A673 (cell line): ENCODE measurements at regions not wholly inside any gene's neighbourhood (a gene's known extent, or its start where the extent isn't known, plus 50 kb on each side); places are given as distances from the start of the nearest gene placed in this dataset.

Experiments used
- BruUV-seq: library from RNA; stranded (reverse); fragments of 400-500 nt; replicated peaks from 2 replicates; lab custom pipeline; 2021; lab: Mats Ljungman, UMichigan
- CTCF ChIA-PET: fragments of 300-600 bp; sonication (Branson Sonifier 250); formaldehyde crosslinking; loops from one replicate; lab custom pipeline; 2022; ENCODE audit warnings: antibody characterized with exemption; lab: Charles Lee
- POLR2A ChIA-PET: fragments of 300-600 bp; sonication (Branson Sonifier 250); formaldehyde crosslinking; loops from one replicate; lab custom pipeline; 2022; ENCODE audit warnings: antibody characterized with exemption; ENCODE audit not compliant: low non-redundant PET; lab: Charles Lee
- DNase-seq: peaks from one replicate; pipeline ENCODE4 v3.0.0-alpha.2; 2015; ENCODE audit warnings: low spot score
- H3K27ac ChIP-seq: fragments of 200-600 bp; sonication (generic); 2 replicates; pipeline ENCODE4 v1.5.1; 2016; ENCODE audit warnings: mixed run types, low read depth, mild to moderate bottlenecking, mixed read lengths, antibody characterized with exemption, low read length; ENCODE audit not compliant: poor library complexity, severe bottlenecking
- H3K27me3 ChIP-seq: fragments of 200-600 bp; sonication (generic); replicated peaks from 2 replicates; pipeline ENCODE4 v1.6.1; 2017; ENCODE audit warnings: mixed run types, low read depth, mild to moderate bottlenecking, mixed read lengths, antibody characterized with exemption, low read length; ENCODE audit not compliant: insufficient read depth, poor library complexity
- H3K36me3 ChIP-seq: fragments of 200-600 bp; sonication (generic); 2 replicates; pipeline ENCODE4 v1.6.1; 2016; ENCODE audit warnings: mixed run types, mild to moderate bottlenecking, mixed read lengths, antibody characterized with exemption, low read length; ENCODE audit not compliant: insufficient read depth, poor library complexity, severe bottlenecking
- H3K4me1 ChIP-seq: fragments of 200-600 bp; sonication (generic); 2 replicates; pipeline ENCODE4 v1.6.1; 2017; ENCODE audit warnings: mixed run types, mild to moderate bottlenecking, mixed read lengths, antibody characterized with exemption, low read length; ENCODE audit not compliant: insufficient read depth, poor library complexity, severe bottlenecking
- H3K4me3 ChIP-seq: fragments of 200-600 bp; sonication (generic); 2 replicates; pipeline ENCODE4 v1.5.1; 2016; ENCODE audit warnings: low read depth, mixed run types, mild to moderate bottlenecking, mixed read lengths, low read length; ENCODE audit not compliant: poor library complexity, severe bottlenecking
- H3K9me3 ChIP-seq: fragments of 200-600 bp; sonication (generic); 2 replicates; pipeline ENCODE4 v1.6.1; 2016; ENCODE audit warnings: mixed run types, low read depth, mild to moderate bottlenecking, mixed read lengths, antibody characterized with exemption, low read length; ENCODE audit not compliant: poor library complexity, severe bottlenecking
- CTCF ChIP-seq: fragments of 300-800, 200-600 bp; sonication (generic); conservative IDR thresholded peaks from 2 replicates; pipeline ENCODE4 v1.5.1; 2017; ENCODE audit warnings: low read depth, mild to moderate bottlenecking, antibody characterized with exemption, low read length, moderate library complexity, mixed read lengths
- EZH2 ChIP-seq: fragments of 200-600 bp; sonication (generic); IDR thresholded peaks from 2 replicates; pipeline ENCODE4 v1.6.1; 2017; ENCODE audit warnings: borderline replicate concordance, low read depth, mild to moderate bottlenecking, mixed read lengths, antibody characterized with exemption, low read length; ENCODE audit not compliant: poor library complexity, severe bottlenecking
- intact Hi-C: fragments of 100-400 bp; cut with micrococcal nuclease; formaldehyde crosslinking; loops from one replicate; pipeline ENCODE4 v1.10.0; 2022; ENCODE audit not compliant: unreplicated experiment

GRCh38 chr20:33923740-33924139 lies 70.0 kb upstream of the RALY start:
- BruUV-seq: no TSS peak

GRCh38 chr20:33925867-33926266 lies 67.8 kb upstream of the RALY start:
- no peak for DNase-seq
- H3K9me3 ChIP-seq: no peaks in the 10 kb centered on the region
- H3K36me3 ChIP-seq: no peaks in the 10 kb centered on the region
- TF ChIP-seq EZH2: no peak
- TF ChIP-seq CTCF: no peak
- no peak overlapping the region for H3K27ac ChIP-seq
- no peaks in the 10 kb centered on the region for H3K27me3 ChIP-seq
- POLR2A ChIA-PET: no interaction called here
- H3K4me1 ChIP-seq: no peaks in the 10 kb centered on the region
- no peak overlapping the region for H3K4me3 ChIP-seq
- BruUV-seq: no TSS peak
- intact Hi-C loops: no loop called here
- CTCF ChIA-PET: interaction anchor here (0.6 kb wide), 1 partner anchor 14 kb away, joined by 3 read pairs; no protein-coding TSS in a partner anchor

More at GRCh38 chr20:33923740-33924139, 70.0 kb upstream of the RALY start:
- CTCF ChIA-PET: no interaction called here
- no peak for DNase-seq
- intact Hi-C loops: no loop called here
- Histone ChIP-seq H3K4me1 (no peaks in the 10 kb centered on the region), H3K27me3 (no peaks in the 10 kb centered on the region), H3K36me3 (no peaks in the 10 kb centered on the region), H3K27ac (no peak overlapping the region), H3K4me3 (no peak overlapping the region), H3K9me3 (no peaks in the 10 kb centered on the region)
- POLR2A ChIA-PET: interaction anchor here (0.7 kb wide), 1 partner anchor 58 kb away, joined by 3 read pairs; no protein-coding TSS in a partner anchor
- TF ChIP-seq CTCF (no peak), EZH2 (no peak)

GRCh38 chr20:33926425-33926824 lies 67.3 kb upstream of the RALY start:
- H3K36me3 ChIP-seq: no peaks in the 10 kb centered on the region
- ChIA-PET CTCF (interaction anchor here (0.5 to 0.6 kb wide), 2 partner anchors 14 to 201 kb away, joined by 3 to 5 read pairs; no protein-coding TSS in a partner anchor), POLR2A (no interaction called here)
- H3K9me3 ChIP-seq: no peaks in the 10 kb centered on the region
- H3K27ac ChIP-seq: no peak overlapping the region
- no peaks in the 10 kb centered on the region for H3K4me1 ChIP-seq
- no peak overlapping the region for H3K4me3 ChIP-seq
- TF ChIP-seq EZH2 (no peak), CTCF (no peak)
- no TSS peak for BruUV-seq
- H3K27me3 ChIP-seq: no peaks in the 10 kb centered on the region
- peak; percentile 10 for DNase-seq
- intact Hi-C loops: no loop called here
